Kidney epithelial cell (primary cell): ENCODE measurements at regions not wholly inside any gene's neighbourhood (a gene's known extent, or its start where the extent isn't known, plus 50 kb on each side); places are given as distances from the start of the nearest gene placed in this dataset.

Experiments
- DNase-seq: peaks from one replicate; pipeline ENCODE4 v3.0.0-alpha.2; 2010; ENCODE audit warnings: low read depth
- H3K27me3 ChIP-seq: 2 replicates; pipeline ENCODE4 v1.6.0; 2011; ENCODE audit warnings: low read length; ENCODE audit not compliant: control insufficient read depth, insufficient read depth
- H3K36me3 ChIP-seq: 2 replicates; pipeline ENCODE4 v1.5.1; 2011; ENCODE audit warnings: low read length; ENCODE audit not compliant: control insufficient read depth, insufficient read depth
- H3K4me3 ChIP-seq: 2 replicates; pipeline ENCODE4 v1.5.1; 2011; ENCODE audit warnings: low read depth, mild to moderate bottlenecking, control low read depth, low read length
- TF ChIP-seq, protein P1 (sequence below): IDR thresholded peaks from 2 replicates; pipeline ENCODE4 v1.5.1; 2011; ENCODE audit warnings: mild to moderate bottlenecking, moderate library complexity, low read length, control low read depth, inconsistent platforms; ENCODE audit not compliant: insufficient read depth, poor library complexity, severe bottlenecking

DNA sequence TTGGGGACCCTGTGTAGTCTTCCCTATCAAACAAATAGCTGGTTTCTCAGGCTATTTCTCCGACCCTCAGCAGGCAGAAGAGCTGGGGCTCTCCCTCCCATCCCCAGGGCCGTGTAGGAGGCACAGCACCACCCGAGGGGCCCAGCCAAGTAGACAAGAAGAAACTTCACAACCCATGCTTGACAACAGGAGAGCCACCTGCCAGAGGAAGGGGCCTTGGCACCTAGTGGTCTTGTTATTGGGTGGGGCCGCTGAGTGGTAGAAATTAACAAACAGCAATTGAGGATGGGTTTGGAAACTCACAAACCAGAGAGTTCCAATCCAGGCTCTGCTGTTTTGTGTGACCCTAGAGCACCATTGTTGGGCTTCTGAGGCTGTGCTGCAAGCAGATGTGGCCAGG lies 108.5 kb upstream of the CHD6 start:
- no peaks in the 10 kb centered on the region for H3K36me3 ChIP-seq
- H3K4me3 ChIP-seq, result no peak overlapping the region
- TF ChIP-seq, protein P1, sequence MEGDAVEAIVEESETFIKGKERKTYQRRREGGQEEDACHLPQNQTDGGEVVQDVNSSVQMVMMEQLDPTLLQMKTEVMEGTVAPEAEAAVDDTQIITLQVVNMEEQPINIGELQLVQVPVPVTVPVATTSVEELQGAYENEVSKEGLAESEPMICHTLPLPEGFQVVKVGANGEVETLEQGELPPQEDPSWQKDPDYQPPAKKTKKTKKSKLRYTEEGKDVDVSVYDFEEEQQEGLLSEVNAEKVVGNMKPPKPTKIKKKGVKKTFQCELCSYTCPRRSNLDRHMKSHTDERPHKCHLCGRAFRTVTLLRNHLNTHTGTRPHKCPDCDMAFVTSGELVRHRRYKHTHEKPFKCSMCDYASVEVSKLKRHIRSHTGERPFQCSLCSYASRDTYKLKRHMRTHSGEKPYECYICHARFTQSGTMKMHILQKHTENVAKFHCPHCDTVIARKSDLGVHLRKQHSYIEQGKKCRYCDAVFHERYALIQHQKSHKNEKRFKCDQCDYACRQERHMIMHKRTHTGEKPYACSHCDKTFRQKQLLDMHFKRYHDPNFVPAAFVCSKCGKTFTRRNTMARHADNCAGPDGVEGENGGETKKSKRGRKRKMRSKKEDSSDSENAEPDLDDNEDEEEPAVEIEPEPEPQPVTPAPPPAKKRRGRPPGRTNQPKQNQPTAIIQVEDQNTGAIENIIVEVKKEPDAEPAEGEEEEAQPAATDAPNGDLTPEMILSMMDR, result no peak

GRCh38 chr20:41719151-41719550 lies 101.0 kb upstream of the CHD6 start:
- H3K27me3 ChIP-seq, result no peaks in the 10 kb centered on the region
- DNase-seq, result no peak
- H3K36me3 ChIP-seq, result no peaks in the 10 kb centered on the region
- no peak overlapping the region for H3K4me3 ChIP-seq
- TF ChIP-seq, protein P1, result no peak

More for the DNA sequence above, 108.5 kb upstream of the CHD6 start:
- no peaks in the 10 kb centered on the region for H3K27me3 ChIP-seq
- DNase-seq, result no peak

- DNase-seq, result no peak
- H3K4me3 ChIP-seq, result no peak overlapping the region
- TF ChIP-seq, protein P1, result no peak
- H3K27me3 ChIP-seq, result no peaks in the 10 kb centered on the region
- H3K36me3 ChIP-seq, result no peaks in the 10 kb centered on the region
Observed at GRCh38 chr20:41717483-41717882, 99.3 kb upstream of the CHD6 start.

DNA sequence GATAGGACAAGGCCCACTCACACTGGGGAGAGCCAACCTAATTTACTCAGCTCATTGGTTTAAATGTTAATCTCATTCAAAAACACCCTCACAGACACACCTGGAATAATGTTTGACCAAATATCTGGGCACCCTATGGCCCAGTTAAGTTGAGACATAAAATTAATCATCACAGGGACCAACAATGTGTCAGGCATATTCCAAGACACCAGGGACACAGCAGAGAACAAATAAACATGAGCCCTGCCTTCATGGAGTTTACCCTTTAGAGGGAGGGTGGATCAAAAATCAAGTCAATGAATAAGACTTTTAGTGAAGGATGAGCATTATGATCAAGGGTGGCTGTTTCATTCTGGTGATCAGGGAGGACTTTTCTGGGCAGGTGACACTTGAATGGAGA lies 98.7 kb upstream of the CHD6 start:
- DNase-seq, result no peak
- H3K4me3 ChIP-seq, result no peak overlapping the region
- no peaks in the 10 kb centered on the region for H3K36me3 ChIP-seq
- no peaks in the 10 kb centered on the region for H3K27me3 ChIP-seq
- TF ChIP-seq, protein P1, result no peak

DNA sequence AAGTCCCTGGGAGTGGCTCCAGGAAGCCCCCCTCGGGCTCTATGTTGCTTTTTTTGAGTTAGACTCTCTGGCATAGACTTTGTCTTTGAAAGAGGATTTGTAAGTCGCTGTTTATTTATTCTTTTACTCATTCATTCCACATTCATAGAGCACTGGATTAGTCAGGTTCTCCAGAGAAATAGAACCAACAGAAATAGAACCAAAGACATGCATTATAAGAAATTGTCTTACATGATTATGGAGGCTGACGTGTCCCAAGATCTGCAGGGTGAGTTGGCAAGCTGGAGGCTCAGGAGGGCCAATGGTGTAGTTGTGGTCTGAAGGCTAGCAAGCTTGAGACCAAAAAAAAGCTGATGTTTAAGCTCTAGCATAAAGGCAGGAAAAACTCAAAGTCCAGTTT lies 98.3 kb upstream of the CHD6 start:
- TF ChIP-seq, protein P1, result no peak
- Histone ChIP-seq H3K27me3 (no peaks in the 10 kb centered on the region), H3K36me3 (no peaks in the 10 kb centered on the region), H3K4me3 (no peak overlapping the region)
- DNase-seq, result no peak

- Histone ChIP-seq H3K27me3 (no peaks in the 10 kb centered on the region), H3K36me3 (no peaks in the 10 kb centered on the region), H3K4me3 (no peak overlapping the region)
- TF ChIP-seq, protein P1, result no peak
- no peak for DNase-seq
Observed at GRCh38 chr20:41715526-41715925, 97.3 kb upstream of the CHD6 start.
